Fibroblast of gingiva (primary cell): ENCODE measurements at regions not wholly inside any gene's neighbourhood (a gene's known extent, or its start where the extent isn't known, plus 50 kb on each side); places are given as distances from the start of the nearest gene placed in this dataset.

ENCODE experiments used
- DNase-seq: peaks from one replicate; pipeline ENCODE4 v3.0.0-alpha.2; 2011; ENCODE audit warnings: low read depth

DNA sequence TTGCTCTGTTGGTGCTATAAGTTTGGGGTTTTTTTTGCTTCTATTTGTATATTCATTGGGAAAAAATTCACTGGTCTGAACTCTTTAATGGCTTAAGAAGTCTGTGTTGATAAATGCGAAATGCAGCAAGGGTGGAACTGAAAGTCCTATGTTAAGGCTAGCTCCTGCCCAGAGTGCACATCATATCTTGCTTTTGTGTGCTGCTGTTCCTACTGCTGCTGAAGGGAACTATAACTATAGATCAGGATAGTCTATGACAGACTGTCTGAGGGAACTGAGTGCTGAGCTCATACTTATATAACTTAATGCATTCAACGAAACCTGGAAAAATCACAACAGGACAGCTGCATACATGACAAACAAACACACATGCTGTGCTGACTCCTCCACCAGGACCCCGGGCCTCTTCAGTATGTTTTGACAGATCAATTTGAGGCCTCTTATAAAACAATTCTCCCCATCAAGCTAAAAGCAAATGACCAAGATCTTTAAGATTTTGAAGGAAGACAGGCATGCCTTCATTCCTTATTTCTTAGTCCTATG lies 1031.5 kb upstream of the ADGRL2 start:
- DNase-seq, result no peak

DNA sequence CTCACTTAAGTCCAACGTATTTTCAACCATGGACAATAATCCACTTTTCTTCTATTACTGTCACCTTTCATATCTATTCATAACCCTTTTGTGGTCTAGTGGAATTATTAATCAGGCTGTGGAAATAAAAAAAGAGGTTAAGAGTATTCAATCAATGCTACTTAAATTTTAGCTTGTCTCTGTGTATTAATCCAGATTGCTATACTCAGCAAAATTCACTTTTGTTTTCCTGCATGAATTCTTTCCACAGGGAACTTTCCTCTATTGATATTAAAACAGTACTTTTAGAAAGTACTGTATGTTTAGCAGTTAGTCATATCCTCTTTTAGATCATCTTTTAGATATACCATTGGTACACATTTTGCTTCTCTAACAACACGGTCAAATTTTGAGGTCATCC lies 1033.0 kb upstream of the ADGRL2 start:
- DNase-seq, result no peak

- DNase-seq, result no peak
Observed at GRCh38 chr1:80759354-80759753, 1041.4 kb upstream of the ADGRL2 start.

- DNase-seq, result no peak
Observed at GRCh38 chr1:80755944-80756343, 1044.8 kb upstream of the ADGRL2 start.

GRCh38 chr1:80751204-80751603 lies 1049.5 kb upstream of the ADGRL2 start:
- no peak for DNase-seq

GRCh38 chr1:80731241-80731894 lies 1069.4 kb upstream of the ADGRL2 start:
- no peak for DNase-seq

- DNase-seq, result no peak
Observed at GRCh38 chr1:80722611-80723010, 1078.1 kb upstream of the ADGRL2 start.

GRCh38 chr1:80706526-80706925 lies 1094.2 kb upstream of the ADGRL2 start:
- DNase-seq, result no peak

DNA sequence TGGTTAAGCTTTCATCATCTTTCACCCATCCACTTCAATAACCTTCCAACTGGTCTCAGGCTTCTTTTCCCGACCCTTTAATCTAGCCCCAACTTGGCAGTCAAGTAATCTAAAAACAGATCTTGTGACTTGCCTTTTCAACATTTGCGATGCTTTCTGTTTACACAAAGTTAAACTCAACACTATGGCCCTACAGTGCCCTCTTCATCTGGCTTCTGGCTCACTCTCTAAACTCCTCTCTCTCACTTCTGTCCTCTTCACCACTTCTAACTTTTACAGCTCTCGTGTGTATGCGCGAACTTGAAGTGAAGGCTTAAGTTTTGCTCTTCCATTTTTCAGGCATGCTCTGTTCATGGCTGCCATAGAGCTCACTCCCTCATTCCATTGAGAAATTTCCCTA lies 1122.3 kb upstream of the ADGRL2 start:
- DNase-seq, result no peak

- no peak for DNase-seq
Observed at GRCh38 chr1:80675454-80675853, 1125.3 kb upstream of the ADGRL2 start.

DNA sequence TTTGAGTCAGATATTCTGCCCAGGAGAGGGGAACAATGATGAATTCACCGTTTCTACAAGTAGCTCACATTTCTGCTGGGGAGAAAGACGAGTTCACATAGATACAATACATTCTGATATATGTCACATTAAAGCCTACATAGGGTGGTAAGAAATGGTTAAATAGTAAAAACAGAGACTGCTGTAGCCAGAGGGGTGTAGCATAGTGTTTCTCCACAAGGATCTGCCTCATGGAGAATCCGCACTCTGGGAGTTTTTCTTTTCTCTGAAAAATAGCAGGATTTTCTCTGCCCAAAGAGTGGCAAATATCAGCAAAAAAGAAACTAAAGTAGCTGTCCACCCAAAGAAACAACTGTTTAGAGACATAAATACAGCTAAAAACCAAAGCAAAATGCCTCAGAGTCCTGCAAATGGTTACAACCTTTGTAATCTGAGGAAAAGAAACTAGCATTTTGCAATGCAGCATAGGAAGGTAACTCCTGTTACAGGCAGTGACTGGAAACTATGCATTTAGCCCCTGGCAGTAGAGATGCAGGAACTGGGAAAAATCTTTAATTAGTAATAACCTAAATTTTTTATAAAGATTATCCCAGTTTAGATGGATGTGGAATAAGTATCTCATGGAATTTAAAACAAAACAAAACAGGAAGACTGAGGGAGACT lies 1126.7 kb upstream of the ADGRL2 start:
- no peak for DNase-seq

DNA sequence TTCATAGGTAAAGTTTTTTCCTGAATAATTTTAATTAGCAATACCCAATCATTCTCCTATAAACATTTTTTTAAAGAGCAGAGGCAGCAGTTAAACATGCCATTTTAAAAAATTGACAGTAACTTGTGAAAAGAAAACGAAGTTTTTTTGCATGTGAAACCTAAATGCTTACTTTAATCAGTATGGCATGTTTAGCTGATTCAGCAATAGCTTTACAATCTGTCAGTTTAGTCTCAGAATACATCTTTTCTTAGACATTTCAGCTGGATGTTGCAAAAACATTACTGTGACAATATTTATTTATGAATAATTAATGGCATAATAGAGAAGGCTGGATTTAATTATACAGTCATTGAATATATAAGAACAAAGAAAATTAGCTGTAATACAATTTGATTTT lies 1132.4 kb upstream of the ADGRL2 start:
- no peak for DNase-seq

GRCh38 chr1:80666073-80666472 lies 1134.7 kb upstream of the ADGRL2 start:
- no peak for DNase-seq

DNA sequence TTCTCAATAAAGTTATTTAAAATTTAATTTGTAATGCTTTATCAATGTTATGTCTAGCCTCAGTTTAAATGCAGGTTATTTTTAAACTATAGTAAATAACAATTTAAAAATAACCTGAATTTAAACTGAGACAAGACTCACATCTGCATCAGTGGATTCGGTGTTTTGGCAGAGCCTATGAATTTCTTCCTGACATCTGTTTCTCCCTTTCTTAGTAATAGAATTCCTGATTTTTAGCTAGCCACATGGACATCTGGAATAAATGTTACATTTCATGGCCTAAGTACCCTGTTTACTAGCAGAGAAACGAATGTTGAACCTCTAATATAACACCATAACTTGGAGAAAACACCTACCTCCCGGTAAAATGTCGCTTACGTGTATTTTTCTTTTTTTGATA lies 1141.6 kb upstream of the ADGRL2 start:
- no peak for DNase-seq

DNA sequence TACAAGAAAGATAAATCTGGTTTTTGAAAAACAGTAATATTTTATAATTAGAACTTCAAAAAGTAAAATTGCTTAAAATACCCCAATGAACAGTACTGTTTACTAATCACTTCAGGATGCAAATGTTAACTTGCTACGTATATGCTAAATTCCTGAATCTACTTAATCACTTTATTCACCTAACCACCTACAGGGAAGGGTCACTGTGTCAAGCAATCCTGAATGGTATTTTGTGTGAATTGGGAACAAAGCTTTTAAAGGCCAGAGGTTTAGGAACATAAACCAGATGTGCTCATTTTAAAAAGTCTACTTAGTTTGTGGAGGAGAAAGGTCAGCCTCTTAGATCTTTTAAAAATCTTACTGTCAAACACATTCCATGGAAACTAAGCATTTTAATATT lies 1143.0 kb upstream of the ADGRL2 start:
- no peak for DNase-seq

DNA sequence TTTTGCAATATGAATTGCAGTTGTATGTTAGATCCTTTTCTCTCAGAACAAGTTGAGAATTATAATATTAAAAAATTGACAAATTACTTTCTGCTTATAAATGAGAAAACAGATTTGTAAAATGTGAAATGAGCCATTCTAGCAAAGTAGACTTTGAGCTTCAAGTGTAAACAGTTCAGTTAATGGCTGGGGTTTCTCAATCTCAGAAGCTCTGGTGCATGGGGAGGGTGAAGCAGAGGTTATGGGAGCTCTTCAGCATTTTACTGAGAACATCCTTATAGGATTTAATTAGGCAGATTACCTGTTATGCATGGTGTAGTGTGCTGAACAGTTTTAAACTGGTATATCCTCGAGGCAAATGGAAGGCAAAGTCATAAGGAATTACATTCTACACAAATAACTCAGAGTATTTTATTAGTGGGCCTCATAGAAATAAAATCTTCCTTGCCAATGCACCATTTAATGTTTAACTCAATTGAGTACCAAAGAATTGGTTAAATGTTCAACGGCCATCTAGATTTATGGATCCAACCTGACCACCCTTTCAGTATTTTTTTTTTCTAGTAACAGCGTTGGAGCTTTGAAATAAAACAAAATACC lies 1143.6 kb upstream of the ADGRL2 start:
- DNase-seq, result no peak

- no peak for DNase-seq
Observed at GRCh38 chr1:80656641-80657040, 1144.1 kb upstream of the ADGRL2 start.

GRCh38 chr1:80656014-80656636 lies 1144.6 kb upstream of the ADGRL2 start:
- DNase-seq, result peak; percentile 50

DNA sequence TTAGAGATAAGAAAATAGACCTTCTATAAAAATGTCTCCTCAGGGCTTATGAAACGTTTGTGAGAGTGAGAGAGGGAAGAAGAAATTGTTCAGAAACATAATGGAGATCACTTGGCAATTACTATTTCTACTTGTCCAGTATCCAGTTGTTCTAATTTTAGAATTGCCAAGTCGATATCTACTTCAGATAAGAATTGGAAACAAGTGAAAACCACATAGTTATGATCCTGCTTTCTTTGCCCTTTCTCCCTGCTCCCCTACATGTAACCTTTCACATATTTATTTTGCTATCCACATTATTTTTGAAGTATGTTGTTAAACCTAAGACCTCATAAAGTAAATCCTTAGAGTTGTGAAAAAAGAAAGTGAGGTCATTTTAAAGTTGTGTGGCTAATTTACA lies 1154.7 kb upstream of the ADGRL2 start:
- DNase-seq, result no peak

DNA sequence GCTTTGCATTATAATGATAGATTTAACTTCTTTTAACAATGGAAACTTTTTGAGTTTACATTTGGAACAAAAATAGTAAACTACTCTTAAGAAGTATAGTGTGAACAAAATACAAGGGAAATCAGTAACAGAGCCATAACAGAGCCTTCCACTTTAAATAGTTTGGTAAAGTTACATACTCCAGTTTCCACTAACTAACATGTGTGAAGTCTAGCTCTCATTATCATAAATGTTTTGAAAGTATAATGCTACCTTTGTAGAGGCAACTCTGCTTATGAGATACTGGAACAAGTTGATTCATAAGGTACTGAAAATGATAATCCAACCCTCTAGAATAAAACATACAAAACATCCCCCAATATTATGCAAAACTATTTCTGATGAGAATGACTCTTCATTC lies 1155.1 kb upstream of the ADGRL2 start:
- DNase-seq, result no peak

DNA sequence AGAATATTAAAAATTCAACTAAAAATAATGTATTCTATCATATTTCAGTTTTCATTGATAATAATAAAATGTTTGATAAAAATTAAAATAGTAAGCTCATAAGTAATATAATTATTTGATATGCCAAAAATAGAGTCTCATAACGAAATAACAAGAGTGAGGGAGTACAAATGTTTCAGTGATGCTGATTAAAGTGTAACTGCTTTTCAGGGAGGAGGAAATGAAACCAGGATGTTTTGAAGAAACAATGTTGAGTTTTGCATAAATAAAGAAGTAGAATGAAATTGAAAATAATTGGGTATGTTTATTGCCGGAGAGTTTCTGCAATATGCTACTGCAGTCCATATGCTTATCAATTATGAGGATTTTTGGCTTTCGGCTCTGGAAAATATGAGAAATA lies 1159.8 kb upstream of the ADGRL2 start:
- DNase-seq, result no peak

DNA sequence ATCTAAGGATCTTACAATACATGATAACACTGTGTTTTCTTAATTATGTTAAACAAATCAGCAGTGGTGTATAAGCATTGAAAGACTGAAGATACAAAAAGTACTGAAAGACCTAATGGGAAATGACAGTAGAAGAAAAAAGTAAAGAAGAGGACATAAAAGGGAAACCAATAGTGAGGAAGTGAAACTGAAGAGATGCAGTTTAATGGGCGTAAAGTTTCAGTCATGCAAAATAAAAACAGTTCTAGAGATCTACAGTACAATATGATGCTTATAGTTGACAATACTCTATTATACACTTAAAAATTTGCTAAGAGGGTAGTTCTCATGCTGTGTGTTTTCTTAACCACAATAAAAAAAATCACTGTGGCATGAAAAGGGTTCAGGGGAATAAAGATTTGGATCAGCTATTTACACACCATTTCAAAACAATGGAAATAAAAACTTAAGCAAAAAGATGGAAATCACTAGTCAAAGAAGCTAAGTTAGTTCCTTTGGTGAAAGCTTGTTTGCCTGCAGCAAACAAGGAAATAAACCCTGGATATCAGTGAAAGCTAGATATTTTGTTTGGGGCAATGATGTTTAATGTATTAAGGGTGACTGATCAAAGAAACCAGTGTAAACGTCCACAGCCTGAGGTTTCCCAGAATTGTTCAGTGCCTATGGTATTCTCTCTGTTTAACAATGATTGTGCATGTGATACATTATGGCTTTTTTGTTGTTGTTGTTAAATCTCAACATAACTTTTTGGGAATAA lies 1160.8 kb upstream of the ADGRL2 start:
- no peak for DNase-seq
